LHCN-M2 (cell line): ENCODE measurements at regions not wholly inside any gene's neighbourhood (a gene's known extent, or its start where the extent isn't known, plus 50 kb on each side); places are given as distances from the start of the nearest gene placed in this dataset.
A peak's percentile ranks its signal among the peaks of the same experiment; 100 is the strongest.

ENCODE experiments used
- DNase-seq: peaks from one replicate; pipeline ENCODE4 v3.0.0-alpha.2; 2012; ENCODE audit warnings: low read depth

- no peak for DNase-seq
These were observed 247.6 kb downstream of the TMX3 start for GRCh38 chr18:68467329-68467728.

- peak; percentile 18 for DNase-seq
These were observed 248.2 kb downstream of the TMX3 start for GRCh38 chr18:68466672-68467071.

GRCh38 chr18:68462766-68463165 lies 252.1 kb downstream of the TMX3 start:
- DNase-seq = no peak

GRCh38 chr18:68462148-68462547 lies 252.8 kb downstream of the TMX3 start:
- no peak for DNase-seq

- DNase-seq = no peak
These were observed 253.4 kb downstream of the TMX3 start for GRCh38 chr18:68461481-68462018.

- no peak for DNase-seq
These were observed 254.9 kb downstream of the TMX3 start for GRCh38 chr18:68459968-68460367.

- DNase-seq = no peak
These were observed 257.9 kb downstream of the TMX3 start for GRCh38 chr18:68456985-68457384.

- DNase-seq = no peak
These were observed 259.7 kb downstream of the TMX3 start for GRCh38 chr18:68455229-68455603.

- peak; percentile 85 for DNase-seq
These were observed 260.2 kb downstream of the TMX3 start for GRCh38 chr18:68454511-68455228.

GRCh38 chr18:68449292-68449691 lies 265.6 kb downstream of the TMX3 start:
- DNase-seq = peak; percentile 65

GRCh38 chr18:68448736-68449135 lies 266.2 kb downstream of the TMX3 start:
- DNase-seq = peak; percentile 87

GRCh38 chr18:68447286-68447685 lies 267.6 kb downstream of the TMX3 start:
- peak; percentile 81 for DNase-seq

GRCh38 chr18:68445668-68446426 lies 269.1 kb downstream of the TMX3 start:
- DNase-seq = no peak

GRCh38 chr18:68445136-68445535 lies 269.8 kb downstream of the TMX3 start:
- no peak for DNase-seq

GRCh38 chr18:68441241-68441640 lies 273.7 kb downstream of the TMX3 start:
- DNase-seq = no peak

GRCh38 chr18:68440433-68440832 lies 274.5 kb downstream of the TMX3 start:
- DNase-seq = no peak

- peak; percentile 67 for DNase-seq
These were observed 275.3 kb downstream of the TMX3 start for GRCh38 chr18:68439642-68440041.

- DNase-seq = peak; percentile 98
These were observed 275.9 kb downstream of the TMX3 start for GRCh38 chr18:68438983-68439382.

GRCh38 chr18:68438536-68438935 lies 276.4 kb downstream of the TMX3 start:
- DNase-seq = no peak

GRCh38 chr18:68436485-68436884 lies 278.4 kb downstream of the TMX3 start:
- DNase-seq = peak; percentile 80

- no peak for DNase-seq
These were observed 279.3 kb downstream of the TMX3 start for GRCh38 chr18:68435581-68435980.

GRCh38 chr18:68431922-68432198 lies 283.0 kb downstream of the TMX3 start:
- no peak for DNase-seq
